Mucosa of rectum (tissue), 2 donors: ENCODE measurements at regions not wholly inside any gene's neighbourhood (a gene's known extent, or its start where the extent isn't known, plus 50 kb on each side); places are given as distances from the start of the nearest gene placed in this dataset.
A peak's percentile ranks its signal among the peaks of the same experiment; 100 is the strongest.

Experiments
- H3K27ac ChIP-seq, 2 donors: one replicate each; pipeline ENCODE4 v1.7.0; 2013; ENCODE audit warnings: inconsistent platforms in 2 of 2, low read depth in 2 of 2, low read length in 2 of 2
- H3K27me3 ChIP-seq, 2 donors: one replicate each; pipeline ENCODE4 v1.7.0; 2013; ENCODE audit warnings: low read length in 2 of 2; ENCODE audit not compliant: control insufficient read depth in 2 of 2, insufficient read depth in 2 of 2
- H3K36me3 ChIP-seq, 2 donors: one replicate each; pipeline ENCODE4 v1.7.0; 2013; ENCODE audit warnings: low read length in 2 of 2; ENCODE audit not compliant: control insufficient read depth in 2 of 2, insufficient read depth in 2 of 2
- H3K4me1 ChIP-seq, 2 donors: one replicate each; pipeline ENCODE4 v1.7.0; 2013; ENCODE audit warnings: low read length in 2 of 2, mild to moderate bottlenecking in 1 of 2; ENCODE audit not compliant: control insufficient read depth in 2 of 2, insufficient read depth in 2 of 2
- H3K4me3 ChIP-seq, 2 donors: one replicate each; pipeline ENCODE4 v1.7.0; 2013; ENCODE audit warnings: low read length in 2 of 2
- H3K9ac ChIP-seq, 2 donors: one replicate each; pipeline ENCODE4 v1.7.0; 2013; ENCODE audit warnings: low read length in 2 of 2, low read depth in 1 of 2, mild to moderate bottlenecking in 1 of 2
- H3K9me3 ChIP-seq, 2 donors: one replicate each; pipeline ENCODE4 v1.7.0; 2013; ENCODE audit warnings: low read length in 2 of 2; ENCODE audit not compliant: control insufficient read depth in 2 of 2
- donor health status: healthy.
- donor health status: Normal muscosa, but diverticular disease.

DNA sequence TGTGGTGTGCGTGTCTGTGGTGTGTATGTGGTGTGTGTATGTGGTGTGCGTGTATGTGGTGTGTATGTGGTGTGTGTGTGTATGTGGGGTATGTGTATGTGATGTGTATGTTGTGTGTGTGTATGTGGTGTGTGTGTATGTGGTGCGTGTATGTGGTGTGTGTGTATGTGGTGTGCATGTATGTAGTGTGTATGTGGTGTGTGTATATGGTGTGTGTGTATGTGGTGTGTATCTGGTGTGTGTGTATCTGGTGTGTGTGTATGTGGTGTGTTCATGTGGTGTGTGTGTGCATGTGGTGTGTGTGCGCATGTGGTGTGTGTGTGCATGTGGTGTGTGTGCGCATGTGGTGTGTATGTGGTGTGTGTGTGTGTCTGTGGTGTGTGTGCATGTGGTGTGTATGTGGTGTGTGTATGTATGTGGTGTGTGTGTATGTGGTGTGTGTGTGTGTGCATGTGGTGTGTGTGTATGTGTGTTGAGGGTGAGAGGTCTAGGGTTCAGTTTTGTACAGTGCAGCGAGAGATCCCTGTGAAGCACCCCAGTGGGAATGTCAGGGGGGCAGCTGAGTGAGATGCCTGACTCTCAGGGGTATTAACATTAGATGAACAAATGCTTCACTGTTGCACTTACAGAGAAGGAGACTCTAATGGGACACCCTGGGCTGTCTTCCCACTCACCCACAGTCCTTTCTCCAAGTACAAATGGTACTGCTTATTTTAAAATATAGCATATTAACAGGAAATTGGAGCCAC is 61.3 kb upstream of the MEDAG start:
- no peak overlapping the region for H3K27ac ChIP-seq
- no peaks in the 10 kb centered on the region for H3K36me3 ChIP-seq
- no peaks in the 10 kb centered on the region for H3K27me3 ChIP-seq
- no peaks in the 10 kb centered on the region for H3K9me3 ChIP-seq
- no peak overlapping the region for H3K4me3 ChIP-seq
- peaks cover 0 to 6% of the 10 kb centered on the region in 2 donors for H3K4me1 ChIP-seq
- no peak overlapping the region for H3K9ac ChIP-seq

DNA sequence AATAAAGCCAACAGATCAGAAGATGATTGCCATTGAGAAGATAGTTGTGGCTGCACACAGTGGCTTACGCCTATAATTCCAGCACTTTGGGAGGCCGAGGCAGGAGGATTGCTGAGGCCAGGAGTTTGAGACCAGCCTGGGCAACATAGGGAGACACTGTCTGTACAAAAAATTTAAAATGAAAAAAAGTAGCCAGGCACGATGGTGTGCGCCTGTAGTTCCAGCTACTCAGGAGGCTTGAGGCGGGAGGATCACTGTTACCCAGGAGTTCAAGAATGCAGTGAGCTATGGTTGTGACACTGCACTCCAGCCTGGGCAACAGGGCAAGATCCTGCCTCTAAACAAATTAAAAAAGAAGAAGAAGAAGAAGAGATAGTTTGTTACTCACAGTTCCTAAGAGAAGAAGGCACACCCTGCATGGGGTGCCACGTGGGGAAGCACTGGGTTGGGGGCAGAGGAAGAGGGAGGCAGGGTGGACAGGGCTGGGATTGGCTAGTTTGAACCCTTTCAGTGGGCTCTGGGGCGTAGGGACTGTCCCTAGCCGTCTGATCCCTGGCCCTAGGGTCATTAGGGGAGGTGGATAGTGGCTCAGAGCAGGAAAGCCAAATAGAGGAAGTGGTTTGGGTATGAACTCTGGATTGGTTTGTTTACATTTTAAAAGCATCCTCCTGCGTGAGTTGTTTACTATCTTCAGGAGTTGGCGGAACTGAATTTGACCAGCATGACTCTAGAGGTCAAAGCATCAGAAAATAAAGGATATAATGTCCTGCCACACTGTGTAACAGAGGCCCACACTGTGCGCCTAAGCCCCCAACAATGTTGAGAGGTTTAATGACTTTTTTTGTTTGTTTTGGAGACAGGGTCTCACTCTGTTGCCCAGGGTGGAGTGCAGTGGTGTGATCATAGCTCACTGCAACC is 60.5 kb upstream of the MEDAG start:
- Histone ChIP-seq H3K4me3 (no peak overlapping the region), H3K27me3 (no peaks in the 10 kb centered on the region), H3K36me3 (no peaks in the 10 kb centered on the region), H3K27ac (peak overlapping the region in 1 of 2 donors; percentile 4), H3K9ac (no peak overlapping the region), H3K4me1 (peaks cover 0 to 6% of the 10 kb centered on the region in 2 donors), H3K9me3 (no peaks in the 10 kb centered on the region)

DNA sequence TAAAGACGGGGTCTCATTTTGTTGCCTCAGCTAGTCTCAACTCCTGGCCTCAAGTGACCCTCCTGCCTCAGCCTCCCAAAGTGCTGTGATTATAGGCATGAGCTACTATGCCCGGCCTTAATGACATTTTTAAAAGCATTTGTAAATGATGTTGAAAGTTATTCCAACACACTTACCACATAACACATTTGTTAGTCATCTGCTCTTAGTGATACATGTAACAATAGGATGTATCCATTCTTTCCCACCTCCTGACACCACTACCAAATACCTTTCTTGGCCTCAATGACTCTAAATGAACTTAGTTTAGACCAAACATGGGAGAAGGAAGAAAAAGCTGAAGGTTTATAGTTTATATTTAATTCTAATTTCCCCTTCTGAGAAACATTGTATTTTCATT is 59.8 kb upstream of the MEDAG start:
- Histone ChIP-seq H3K9ac (no peak overlapping the region), H3K9me3 (no peaks in the 10 kb centered on the region), H3K27ac (no peak overlapping the region), H3K4me1 (peaks cover 0 to 6% of the 10 kb centered on the region in 2 donors), H3K27me3 (no peaks in the 10 kb centered on the region), H3K4me3 (no peak overlapping the region), H3K36me3 (no peaks in the 10 kb centered on the region)

DNA sequence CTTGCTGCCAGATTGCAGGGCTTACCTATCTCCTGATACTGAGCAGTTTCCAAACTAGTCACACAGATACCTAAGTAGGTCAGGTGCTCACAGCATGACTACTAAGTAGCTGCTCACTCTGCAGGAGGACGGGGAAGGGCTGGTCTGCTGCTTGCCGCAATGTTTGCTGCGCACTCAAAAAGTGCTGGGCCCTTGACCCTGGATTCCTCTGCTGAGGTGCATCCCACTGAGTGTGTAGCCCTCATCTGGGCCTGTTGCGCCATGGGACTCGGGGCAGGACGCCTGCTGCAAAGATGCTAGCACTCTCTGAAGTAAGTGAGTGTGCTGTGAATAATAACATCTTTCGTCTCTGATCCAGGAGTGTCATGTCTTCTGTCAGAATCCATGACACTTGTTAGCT is 59.2 kb upstream of the MEDAG start:
- no peaks in the 10 kb centered on the region for H3K27me3 ChIP-seq
- H3K4me3 ChIP-seq: no peak overlapping the region
- H3K27ac ChIP-seq: no peak overlapping the region
- H3K9me3 ChIP-seq: no peaks in the 10 kb centered on the region
- no peak overlapping the region for H3K9ac ChIP-seq
- no peaks in the 10 kb centered on the region for H3K36me3 ChIP-seq
- H3K4me1 ChIP-seq: peaks cover 0 to 6% of the 10 kb centered on the region in 2 donors

DNA sequence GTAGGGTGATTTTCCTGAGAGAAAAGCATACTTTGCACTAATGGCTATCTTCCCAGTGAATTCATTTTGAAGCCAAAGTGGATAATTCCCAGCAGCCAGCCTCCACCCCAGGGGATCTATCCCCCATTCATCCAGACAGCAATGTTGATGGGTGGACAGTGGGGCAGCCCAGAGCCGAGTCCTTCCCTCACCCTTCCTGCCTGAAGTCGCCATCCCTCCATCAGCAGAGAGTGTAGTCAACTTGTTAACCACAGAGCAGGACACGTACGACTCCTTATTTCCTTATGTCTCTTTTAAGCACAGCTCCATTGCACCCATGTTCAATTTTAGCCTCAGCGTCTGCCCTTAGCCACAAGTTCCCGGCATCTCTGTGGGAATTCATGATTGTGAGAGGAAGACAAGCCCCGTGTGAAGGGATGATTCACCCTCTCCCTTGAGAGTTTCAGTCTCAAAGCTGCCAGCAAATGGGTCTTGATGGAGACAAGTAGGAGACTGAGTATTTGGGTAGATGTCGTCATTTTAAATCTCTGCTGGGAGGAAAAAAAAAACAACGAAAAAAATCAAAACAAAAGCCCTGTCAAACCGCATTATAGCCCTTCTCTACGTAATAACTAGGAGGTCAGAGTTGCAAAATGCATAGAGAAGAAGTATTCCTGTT is 58.3 kb upstream of the MEDAG start:
- Histone ChIP-seq H3K36me3 (no peaks in the 10 kb centered on the region), H3K4me1 (peaks cover 0 to 6% of the 10 kb centered on the region in 2 donors), H3K9me3 (no peaks in the 10 kb centered on the region), H3K27ac (peak overlapping the region; percentile 10 to 54), H3K9ac (no peak overlapping the region), H3K27me3 (no peaks in the 10 kb centered on the region), H3K4me3 (no peak overlapping the region)

DNA sequence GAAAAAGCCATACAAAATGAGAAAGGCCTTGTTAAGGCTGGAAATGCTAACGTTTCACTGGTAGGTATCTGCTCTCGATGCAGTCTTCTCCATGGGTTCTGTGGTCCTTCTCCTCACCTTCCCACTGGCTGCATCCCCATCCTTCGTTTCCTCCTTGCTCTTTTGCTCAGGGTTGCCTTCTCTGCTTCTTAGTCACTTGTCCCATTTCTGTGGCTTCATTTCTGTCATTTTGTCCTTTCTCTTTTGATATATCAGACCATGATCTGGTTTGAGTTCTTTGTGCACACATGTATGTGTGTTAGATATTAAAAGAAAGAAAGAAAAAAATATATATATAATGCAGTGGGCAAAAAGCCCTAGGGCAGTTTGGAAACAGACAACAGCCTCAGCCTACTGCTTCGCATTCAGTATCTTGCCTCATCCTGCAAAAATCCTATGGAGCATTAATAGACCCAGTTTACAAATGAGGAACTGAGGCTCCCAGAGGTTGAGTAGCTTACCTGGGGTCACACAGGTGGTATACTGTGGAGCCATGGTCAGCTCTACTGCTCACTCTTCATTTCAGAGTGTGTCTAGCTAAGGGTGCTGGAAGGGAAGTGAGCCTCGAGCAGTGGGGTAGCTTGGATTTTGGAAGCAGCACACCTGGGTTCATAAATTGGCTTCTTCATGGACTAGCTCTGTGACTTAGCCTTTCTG is 57.6 kb upstream of the MEDAG start:
- Histone ChIP-seq H3K4me1 (peaks cover 0 to 6% of the 10 kb centered on the region in 2 donors), H3K4me3 (no peak overlapping the region), H3K27me3 (no peaks in the 10 kb centered on the region), H3K36me3 (no peaks in the 10 kb centered on the region), H3K27ac (no peak overlapping the region), H3K9ac (no peak overlapping the region), H3K9me3 (no peaks in the 10 kb centered on the region)

DNA sequence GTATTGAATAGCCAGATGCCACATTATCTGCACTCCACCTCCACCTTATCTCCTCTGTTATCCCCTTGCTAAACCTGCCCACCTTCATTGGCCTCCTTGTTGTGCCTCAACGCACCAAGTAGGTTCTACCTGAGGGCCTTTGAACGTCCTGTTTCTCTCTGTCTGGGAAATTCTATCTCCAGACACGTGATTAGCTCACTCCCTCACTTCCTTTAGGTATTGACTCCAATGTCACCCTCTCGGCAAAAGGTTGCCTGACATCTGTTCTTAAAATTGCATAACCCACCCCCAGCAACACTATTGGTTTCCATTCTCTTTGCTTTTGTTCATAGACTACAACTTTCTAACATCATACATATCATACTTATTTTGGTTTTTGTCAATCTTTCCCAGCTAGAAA is 56.5 kb upstream of the MEDAG start:
- no peak overlapping the region for H3K4me3 ChIP-seq
- H3K4me1 ChIP-seq: peaks cover 0 to 2% of the 10 kb centered on the region in 2 donors
- H3K9me3 ChIP-seq: no peaks in the 10 kb centered on the region
- no peak overlapping the region for H3K9ac ChIP-seq
- no peaks in the 10 kb centered on the region for H3K27me3 ChIP-seq
- no peak overlapping the region for H3K27ac ChIP-seq
- H3K36me3 ChIP-seq: no peaks in the 10 kb centered on the region

DNA sequence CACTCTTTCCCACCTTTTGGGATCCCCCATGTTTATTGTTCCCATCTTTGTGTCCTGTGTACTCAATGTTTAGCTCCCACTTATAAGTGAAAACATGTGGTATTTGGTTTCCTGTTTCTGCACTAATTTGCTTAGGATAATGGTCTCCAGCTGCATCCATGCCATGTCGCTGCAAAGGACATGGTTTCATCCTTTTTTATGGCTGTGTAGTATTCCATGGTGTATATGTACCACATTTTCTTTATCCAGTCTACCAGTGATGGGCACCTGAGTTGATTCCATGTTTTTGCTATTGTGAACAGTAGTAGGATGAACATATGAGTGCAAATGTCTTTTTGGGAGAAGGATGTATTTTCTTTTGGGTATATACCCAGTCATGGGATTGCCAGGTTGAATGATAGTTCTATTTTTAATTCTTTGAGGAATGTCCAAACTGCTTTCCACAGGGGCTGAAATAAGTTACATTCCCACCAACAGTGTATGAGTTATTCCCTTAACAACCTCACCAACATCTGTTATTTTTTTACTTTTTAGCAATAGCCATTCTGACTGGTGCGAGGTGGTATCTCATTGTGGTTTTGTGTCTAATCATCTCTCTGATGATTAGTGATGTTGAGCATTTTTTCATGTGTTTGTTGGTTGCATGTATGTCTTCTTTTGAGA is 55.7 kb upstream of the MEDAG start:
- Histone ChIP-seq H3K9me3 (no peaks in the 10 kb centered on the region), H3K27ac (no peak overlapping the region), H3K9ac (no peak overlapping the region), H3K4me3 (no peak overlapping the region), H3K36me3 (no peaks in the 10 kb centered on the region), H3K4me1 (peaks cover 0 to 2% of the 10 kb centered on the region in 2 donors), H3K27me3 (no peaks in the 10 kb centered on the region)

DNA sequence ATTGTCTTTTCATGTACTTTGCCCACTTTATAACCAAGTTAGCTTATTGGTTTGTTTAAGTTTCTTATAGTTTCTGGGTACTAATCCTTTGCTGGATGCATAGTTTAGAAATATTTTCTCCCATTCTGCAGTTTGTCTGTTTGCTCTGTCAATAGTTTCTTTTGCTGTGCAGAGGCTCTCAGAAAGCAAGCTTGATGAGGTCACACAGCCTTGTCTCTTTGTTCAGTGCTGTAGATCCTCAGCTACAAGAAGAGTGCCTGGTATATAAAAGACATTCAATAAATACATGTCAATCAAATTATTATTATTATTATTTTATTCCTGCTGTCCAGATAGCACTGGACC is 55.2 kb upstream of the MEDAG start:
- Histone ChIP-seq H3K9me3 (no peaks in the 10 kb centered on the region), H3K36me3 (no peaks in the 10 kb centered on the region), H3K27ac (no peak overlapping the region), H3K4me1 (peaks cover 0 to 2% of the 10 kb centered on the region in 2 donors), H3K27me3 (no peaks in the 10 kb centered on the region), H3K9ac (no peak overlapping the region), H3K4me3 (no peak overlapping the region)
